Activated CD4-positive, alpha-beta T cell treated with anti-CD3 and anti-CD28 coated beads, Interleukin-2, Interleukin-4, amounts not matched to agents 100 ng/mL and 50 ng/mL, durations not matched to agents 16 hours and 8 hours (primary cell): ENCODE measurements at regions not wholly inside any gene's neighbourhood (a gene's known extent, or its start where the extent isn't known, plus 50 kb on each side); places are given as distances from the start of the nearest gene placed in this dataset.
"Not testable (repeated sequence)": the region's sequence is repeated elsewhere in the genome, so short reads cannot be mapped to it uniquely, and the experiment has no call there.

Source experiments
- DNase-seq: peaks from one replicate; pipeline ENCODE4 v3.0.0-alpha.2; 2020; ENCODE audit warnings: low spot score

DNA sequence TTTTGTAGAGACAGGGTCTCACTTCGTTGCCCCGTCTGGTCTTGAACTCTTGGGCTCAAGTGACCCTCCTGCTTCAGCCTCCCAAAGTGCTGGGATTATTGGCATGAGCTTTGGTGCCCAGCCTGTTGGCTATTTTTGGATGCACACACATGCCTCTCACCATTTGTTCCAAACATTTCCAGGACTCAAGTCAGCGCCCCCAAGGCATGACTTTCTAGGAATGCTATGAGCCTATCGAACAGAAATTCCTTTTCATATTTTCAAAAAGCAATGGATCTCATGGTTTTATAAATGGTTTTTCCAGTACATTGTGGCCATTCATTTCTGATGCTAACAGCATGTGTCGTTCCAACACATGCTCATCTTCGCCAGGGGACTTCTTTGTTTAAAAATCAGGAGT, 119.3 kb upstream of the NAA20 start:
- no peak for DNase-seq

DNA sequence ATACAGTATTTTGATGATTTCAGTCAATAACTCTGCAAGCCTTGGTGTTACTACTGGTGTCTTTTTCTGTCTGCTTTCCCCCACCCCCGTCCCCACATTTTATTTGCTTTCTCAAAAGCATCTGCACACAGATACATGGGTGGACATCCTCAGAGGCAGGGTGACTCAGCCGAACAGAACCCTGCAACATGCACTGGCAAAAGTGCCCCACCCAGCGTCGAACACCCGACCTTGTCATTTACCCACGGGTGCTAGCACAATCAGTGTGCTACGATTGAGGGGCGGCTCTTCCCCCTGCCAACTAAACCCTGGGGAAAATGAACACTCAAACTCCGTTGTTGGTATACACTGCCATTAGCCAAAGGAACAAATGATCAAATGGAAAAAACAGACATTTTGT, 115.9 kb upstream of the NAA20 start:
- DNase-seq, result no peak

DNA sequence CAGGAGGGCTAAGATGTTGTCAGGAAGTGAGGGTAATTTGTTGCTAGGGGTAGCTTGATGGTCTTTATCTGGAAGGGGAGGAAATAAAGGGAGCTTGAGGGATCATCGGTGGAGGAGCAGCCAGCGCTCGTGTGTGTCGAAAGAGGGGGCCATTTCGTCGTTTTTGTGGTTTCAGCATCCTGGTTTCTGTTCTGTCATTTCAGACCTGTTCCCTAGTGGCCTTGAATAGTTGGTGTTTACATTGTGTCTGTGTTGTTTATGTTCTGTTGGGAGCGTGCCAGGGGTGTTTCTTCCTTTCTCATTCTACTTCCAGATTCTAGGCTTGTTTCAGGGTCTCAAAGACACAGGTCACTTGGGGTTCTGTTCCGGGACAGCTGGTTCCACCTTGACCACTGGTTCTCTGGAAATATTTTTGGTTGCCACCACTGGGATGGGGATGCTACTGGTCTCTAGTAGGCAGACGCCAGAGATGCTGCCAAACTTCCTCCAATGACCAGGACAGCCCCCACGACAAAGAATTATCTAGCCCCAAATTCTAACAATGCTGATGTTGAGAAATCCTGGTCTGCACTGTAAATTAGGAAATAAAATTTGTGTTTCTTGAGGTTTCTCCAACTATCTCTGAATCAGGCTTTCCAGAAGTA, 113.9 kb upstream of the NAA20 start:
- peak; percentile 54 for DNase-seq

DNA sequence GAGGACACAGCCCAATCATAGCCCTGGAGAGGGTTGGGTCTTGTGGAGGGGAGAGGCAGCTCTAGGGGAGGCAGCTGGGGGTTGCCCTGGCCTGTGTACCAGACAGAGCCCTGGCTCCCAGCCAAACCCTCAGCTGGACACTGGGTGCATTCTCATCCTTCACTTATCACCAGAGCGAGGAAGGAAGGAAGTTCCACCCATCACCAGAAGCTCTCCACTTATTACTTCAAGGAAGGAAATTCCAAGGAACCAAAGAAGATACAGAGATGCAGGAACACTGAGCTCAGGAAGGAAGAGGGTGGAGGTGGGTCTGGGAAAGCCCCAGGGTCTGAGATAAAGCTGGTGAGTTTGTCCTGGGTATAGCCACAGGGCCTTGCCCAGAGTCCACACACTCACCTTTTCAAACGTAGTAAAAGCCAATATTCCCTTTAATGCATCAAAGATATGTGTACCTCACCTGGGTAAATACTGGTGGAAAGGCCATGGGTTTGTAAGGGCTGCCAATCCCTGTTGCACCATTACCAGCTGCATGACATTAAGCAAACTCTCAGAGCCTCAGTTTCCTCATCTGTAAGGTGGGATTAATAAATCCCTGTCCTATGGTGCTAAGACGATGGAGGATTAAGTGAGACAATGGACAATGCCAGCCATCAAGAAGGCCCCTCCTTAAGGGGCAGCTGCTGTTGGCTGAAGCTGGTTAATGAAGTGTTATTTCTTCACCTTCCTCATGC, 109.7 kb upstream of the NAA20 start:
- no peak for DNase-seq

DNA sequence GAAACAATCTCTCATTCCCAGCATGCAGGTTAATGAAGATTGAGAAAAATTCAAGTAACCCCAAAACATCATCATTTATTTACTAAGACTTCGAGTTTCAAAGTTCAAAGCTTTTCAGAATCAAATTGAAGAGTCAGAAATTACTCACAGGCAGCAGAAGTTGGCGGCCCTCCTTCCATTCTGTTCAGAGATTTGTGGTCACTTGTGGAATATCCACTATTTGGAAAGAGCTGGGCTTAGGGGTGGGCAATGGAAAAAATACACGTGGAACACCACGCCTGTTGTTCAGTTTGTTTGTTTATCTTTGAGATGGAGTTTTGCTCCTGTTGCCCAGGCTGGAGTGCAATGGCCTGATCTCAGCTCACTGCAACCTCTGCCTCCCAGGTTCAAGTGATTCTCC, 108.6 kb upstream of the NAA20 start:
- DNase-seq, result no peak

DNA sequence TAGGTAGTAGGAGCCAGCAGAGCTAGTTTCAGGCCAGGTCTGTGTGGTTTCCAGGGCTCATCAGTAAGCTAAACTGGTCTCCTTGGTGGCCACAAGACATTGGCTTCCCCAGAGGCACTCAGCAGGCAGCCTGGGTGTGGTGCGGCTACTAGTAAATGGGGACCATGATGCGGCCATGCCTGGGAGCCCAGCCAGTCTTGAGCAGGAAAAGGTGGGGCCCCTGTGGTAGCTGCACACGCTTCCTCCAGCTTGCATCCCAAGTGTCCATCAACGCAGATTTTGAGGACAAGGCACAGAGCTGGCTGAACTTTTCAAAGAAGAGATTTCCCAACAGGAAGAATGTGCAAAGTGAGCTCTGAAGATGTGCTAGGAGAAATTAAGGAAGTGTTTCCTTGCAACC, 107.4 kb upstream of the NAA20 start:
- no peak for DNase-seq

DNA sequence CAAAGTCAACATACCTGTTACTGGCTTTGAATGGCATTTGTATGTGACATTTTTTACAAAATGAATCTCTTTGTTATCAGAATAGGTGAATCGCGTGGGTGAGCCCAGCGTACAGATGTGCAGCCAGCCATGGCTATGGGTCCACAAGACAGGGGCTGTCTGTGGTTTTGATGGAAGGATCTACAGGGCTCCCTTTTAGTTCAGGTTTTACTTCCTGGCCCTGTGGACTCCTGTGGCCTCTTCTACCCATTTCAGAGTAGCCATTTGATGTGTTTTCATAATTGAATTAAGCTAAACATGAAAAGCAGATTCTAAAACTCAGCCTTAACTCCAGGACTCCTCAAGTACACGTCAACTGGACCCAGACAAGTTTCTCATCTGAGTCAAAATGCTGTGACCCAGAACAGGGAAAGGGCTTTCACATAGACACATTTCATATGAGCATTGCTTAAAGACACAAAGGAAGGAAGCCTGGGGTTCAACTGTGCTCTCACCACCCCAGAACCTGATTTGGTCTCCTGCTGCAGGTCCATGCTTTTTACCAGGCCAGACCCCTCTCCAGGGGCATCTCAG, 105.3 kb upstream of the NAA20 start:
- no peak for DNase-seq

DNA sequence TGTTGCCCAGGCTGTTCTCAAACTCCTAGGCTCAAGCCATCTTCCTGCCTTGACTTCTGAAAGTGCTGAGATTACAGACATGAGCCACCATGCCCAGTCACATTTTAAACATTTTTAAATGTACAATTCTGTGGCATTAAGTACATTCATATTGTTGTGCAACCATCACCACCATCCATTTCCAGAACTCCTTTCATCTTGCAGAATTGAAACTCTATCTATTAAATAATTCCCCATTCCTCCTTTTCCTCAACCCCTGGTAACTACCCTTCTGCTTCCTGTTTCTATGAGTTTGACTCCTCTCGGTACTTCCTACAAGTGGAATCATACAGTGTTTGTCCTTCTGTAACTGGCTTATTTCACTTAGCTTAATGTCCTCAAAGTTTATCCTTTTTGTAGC, 103.8 kb upstream of the NAA20 start:
- DNase-seq, result no peak

DNA sequence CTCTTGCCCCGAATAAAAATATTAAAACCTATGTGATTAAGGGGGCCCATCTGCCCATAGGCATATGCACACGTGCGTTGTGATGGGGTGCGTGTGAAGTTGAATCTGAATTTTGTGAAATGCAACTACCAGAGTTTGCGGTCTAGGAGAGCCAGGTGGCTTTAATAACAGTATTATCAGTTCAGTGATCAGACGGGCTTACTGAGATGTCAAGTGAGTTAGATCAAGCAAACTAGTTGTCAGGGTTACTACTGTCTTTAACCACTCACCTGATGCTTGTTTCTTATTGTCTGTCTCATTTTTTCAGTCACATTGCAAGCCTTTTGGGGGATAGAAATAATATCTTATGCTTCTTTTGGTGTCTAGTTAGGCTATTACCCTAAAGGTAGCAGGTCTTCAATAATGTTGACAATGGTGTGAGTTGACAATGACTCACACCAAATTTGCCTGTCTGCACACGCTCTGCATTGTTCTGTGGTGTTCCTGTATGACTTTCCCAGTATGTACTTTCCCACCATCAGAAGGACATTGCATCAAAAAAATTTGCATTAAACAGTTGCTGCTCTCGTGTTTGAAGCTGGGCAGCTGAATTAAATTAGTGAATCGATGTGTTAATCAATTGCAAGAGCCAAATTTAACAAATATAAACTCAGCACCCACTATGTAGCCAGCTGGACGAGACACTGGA, 103.1 kb upstream of the NAA20 start:
- no peak for DNase-seq

DNA sequence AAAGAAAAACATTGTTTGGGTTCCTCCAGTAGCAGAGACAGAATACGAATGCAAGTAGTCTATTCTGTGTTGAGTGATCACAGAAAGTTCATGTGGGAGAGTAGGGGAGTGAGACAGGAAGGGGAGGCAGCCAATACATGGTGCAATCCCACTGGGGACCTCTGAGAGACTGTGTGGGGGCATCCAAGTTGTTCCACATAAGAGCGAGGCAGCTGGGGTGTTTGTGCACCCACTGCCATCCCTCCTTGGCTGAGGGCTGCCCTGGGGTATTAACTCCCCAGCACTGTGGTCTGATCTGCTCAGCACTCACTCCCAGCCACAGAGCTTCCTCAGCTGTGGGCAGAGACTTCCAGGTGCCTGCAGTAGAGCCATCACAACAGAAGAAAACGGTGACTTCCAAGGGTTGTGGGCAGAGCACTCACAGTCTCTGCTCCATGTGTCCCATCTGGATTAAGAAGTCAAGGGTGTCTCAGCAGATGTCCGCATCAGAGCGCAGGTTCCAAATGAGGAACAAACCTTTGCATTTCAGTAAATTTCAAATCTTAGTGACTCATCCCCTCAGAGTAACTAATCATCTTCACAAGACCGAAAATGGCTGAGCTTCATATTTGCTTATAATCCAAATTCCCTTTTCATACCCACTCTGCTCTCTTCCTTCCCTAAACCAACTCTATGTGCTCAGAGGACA, 101.9 kb upstream of the NAA20 start:
- no peak for DNase-seq

DNA sequence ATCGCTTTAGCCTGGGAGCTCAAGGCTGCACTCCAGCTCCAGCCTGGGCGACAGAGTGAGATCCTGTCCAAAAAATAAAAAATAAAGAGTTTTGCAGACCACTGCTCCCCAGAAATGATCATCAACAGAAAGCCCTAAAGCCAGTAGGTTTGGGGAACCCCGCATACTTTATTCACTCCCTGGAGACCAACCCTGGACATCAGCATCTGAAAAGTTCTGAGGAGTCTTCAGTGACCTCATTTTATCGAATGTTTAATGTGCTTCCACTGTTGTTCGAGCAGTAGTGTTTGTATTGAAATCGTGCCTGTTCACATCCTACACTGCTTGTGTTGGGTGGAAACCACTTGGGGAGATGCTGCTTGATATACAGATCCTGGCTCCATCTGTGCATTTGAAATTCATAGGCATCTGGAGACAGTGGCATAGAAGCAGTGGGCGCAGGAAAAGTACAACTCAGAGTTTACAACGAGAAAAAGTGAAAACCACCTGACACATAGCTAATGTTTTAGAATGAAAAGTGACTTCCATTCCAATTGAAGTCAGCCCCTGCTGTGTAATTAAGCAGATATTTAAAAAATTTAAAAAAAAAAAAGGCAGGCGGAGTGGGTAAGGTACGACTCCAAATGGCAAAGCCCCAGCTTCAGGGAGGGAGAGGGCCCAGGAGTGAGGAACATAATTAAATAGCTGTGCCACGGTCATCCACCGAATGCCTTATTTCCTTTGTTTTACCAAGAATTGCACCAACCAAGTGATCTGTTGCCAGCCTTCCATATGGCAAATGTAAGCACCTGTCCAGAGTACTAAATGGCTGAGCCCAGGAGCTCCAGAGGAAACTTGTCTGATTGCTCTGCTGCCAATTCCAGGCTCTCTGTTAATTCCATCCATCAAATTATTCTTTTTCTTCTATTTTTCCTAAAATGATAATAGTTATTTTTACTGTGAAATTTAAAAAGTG, 100.4 kb upstream of the NAA20 start:
- no peak for DNase-seq

DNA sequence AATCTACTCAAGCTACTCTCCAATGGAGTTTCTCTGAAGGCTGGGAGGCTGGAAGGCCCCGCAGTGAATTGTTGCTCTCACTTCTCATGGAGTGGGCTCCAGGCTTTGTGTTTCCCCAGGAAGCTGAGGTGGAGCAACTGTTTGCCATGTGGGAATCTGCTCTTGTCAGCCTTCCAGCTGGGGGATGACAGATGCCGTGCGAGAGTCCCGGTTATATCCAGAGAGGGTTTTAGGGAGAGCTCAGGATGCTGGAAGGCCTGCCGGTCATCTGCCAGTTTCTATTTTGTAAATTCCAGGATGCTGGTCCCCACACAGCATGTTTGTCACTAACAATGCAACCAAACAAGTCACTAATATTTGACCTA, 98.2 kb upstream of the NAA20 start:
- no peak for DNase-seq

DNA sequence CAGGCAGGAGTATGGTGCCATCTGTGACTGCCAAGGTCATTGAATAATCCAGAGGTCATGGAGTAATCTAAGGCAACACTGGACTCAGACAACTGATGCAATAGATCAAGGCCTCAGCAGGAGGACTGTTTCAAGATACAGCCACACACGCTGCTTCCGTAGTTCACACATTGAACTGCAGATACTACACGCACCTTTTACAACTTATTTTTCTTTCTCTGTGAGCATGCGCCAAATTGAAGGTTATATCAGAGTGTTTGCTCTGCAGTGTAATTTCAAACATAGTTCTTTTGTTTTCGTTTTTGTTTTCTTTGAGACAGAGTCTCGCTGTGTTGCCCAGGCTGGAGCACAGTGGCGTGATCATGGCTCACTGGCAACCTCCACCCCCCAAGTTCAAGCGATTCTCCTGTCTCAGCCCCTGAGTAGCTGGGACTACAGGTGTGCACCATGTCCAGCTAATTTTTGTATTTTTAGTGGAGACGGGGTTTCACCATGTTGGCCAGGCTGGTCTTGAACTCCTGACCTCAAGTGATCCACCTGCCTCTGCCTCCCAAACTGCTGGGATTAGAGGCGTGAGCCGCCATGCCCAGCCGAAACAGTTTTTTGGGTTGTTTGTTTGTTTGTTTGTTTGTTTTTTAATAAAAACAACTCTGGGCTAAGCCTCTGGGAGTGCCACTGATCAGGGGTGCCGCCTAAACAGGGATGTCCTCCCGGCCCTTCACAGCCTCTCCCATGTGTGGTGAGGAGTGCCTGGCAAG, 96.6 kb upstream of the NAA20 start:
- DNase-seq, result no peak

DNA sequence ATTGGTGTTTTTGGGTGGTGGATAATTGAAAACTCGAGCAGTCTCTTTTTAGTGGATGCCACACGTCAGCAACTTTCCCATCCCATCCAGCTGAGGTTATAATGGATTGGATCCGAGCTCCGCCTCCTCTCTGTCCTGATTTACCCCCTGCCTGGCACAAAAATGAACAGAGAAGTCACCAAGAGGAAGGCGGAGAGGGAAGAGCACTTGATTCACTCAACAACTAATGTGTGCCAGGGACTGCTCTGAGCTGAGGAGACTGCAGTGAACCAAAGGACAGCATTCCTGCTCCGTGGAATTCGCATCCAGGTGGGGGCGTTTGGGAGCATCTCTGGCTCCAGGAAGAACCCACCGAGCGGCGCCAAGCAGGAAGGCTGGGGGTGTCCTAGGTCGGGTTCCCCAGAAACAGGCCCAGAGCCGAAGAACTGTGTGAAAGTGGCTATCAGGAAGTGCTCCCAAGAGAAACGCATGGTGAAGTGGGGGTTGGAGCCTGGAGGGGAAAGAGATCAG, 95.8 kb upstream of the NAA20 start:
- DNase-seq, result no peak

DNA sequence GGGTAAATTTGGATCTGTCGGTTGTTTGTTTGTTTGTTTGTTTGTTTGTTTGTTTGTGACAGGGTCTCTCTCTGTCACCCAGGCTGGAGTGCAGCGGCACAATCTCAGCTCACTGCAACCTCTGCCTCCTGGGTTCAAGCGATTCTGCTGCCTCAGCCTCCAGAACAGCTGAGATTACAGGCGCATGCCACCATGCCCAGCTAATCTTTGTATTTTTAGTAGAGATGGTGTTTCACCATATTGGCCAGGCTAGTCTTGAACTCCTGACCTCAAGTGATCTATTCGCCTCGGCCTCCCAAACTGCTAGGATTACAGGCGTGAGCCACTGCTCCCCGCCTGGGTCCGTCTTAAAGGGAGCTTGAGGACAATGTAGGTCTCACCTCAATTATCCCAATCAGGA, 95.3 kb upstream of the NAA20 start:
- not testable (repeated sequence) for DNase-seq

DNA sequence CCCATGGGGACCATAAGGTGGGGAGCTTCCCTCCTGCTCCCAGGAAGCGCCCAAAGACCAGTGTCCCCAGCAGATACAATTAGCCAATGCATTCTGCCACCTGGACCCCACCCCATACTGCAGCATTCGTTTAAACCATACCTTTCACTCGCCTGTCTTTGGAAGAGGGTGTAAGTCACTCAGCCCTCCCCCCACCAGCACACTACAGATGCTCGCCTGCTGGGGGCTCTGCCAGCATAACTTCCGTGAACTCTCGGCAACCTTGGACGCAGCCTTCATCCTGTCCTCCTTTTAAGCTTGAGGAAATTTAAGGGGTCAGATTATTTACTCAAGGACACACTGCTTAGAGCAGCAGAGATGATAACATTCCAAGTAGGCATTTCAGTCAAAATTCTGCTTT, 94.4 kb upstream of the NAA20 start:
- no peak for DNase-seq

DNA sequence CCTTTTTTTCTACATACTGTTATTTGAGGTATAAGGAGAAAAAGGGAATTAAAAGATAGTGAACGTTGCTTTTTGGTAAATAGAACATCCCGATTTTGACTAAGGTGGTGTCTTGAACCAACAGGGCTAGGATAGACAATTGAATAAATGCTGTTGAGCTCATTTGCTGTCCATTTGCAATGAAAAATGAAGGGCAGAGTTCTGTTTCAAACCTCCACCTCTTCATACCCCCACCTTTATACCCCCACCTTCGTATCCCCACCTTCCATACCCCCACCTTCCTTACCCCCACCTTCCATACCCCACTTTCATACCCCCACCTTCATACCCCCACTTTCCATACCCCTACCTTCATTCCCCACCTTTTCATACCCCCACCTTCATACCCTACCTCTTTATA, 93.4 kb upstream of the NAA20 start:
- DNase-seq, result no peak

DNA sequence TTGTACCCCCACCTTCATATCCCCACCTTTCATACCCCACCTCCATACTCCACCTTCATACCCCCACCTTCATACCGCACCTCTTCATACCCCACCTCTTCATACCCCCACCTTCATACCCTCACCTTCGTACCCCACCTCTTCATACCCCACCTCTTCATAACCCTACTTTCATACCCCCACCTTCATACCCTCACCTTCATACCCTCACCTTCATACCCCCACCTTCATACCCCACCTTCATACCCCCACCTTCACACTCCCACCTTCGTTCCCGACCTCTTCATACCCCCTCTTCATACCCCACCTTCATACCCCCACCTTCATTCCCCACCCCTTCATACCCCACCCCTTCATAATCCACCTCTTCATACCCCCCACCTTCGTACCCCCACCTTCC, 92.9 kb upstream of the NAA20 start:
- no peak for DNase-seq

DNA sequence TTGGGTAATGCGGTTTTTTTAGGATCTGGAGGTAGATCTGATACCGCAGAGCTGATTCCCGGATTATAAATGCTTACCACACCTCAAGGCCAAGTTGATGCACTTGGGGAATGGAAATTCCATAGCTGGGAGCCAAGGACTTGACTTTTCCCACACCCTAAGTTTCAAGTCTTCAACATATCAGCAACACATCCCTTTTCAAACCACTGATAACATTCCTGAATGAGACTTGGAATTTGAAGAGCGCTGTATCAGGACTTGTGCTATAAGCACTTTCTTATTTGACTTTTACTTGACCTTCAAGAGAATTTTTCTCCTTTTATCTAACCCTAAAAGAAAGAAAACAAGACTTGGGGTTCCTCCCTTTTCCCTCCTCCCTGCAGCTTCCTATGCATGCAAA, 90.6 kb upstream of the NAA20 start:
- no peak for DNase-seq

DNA sequence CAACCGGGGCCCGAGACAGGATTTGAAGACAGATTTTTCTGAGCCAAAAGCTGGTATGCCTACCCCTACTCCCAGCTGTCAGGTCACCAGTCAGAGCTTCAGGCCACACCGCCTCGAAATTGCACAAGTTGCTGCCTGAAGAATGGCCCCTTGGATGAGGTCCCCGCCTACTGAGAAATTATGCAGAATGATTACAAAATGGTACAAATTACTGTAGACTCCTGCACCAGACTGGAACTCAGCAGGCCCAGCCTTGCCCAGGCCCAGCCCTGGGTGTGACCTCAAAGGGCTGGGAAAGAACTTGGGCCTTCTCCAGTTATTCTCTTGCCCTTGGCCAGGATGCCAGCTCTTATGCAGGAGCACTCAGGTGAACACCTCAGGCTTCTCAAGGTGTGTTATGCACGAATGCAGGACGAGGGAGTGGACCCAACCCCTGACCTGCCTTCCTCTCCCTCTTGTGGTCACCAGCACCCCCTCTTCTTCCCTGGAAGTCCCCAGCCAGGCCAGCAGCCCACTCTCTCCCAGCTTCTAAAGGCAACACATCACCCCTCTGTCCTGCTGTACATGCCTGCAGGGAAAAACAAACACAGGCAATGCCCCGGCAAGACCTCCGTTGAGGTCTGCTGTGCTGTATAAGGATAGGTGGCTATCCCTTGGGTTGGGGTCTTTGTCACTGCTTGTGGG, 88.7 kb upstream of the NAA20 start:
- DNase-seq, result no peak
